GM12873 (cell line): ENCODE measurements at regions not wholly inside any gene's neighbourhood (a gene's known extent, or its start where the extent isn't known, plus 50 kb on each side); places are given as distances from the start of the nearest gene placed in this dataset.

Experiments used
- CTCF ChIP-seq: IDR thresholded peaks from 2 replicates; pipeline ENCODE4 v1.5.1; 2012; ENCODE audit warnings: low read depth, mild to moderate bottlenecking, moderate library complexity, low read length, control low read depth; ENCODE audit not compliant: insufficient read depth; ENCODE audit errors: missing control alignments

GRCh38 chr1:30512914-30513265 lies 210.5 kb downstream of the MATN1 start:
- no peak for TF ChIP-seq CTCF

- TF ChIP-seq CTCF: no peak
These were observed 211.1 kb downstream of the MATN1 start for GRCh38 chr1:30511991-30512913.

- TF ChIP-seq CTCF: no peak
These were observed 211.8 kb downstream of the MATN1 start for GRCh38 chr1:30511563-30511962.

- no peak for TF ChIP-seq CTCF
These were observed 212.3 kb downstream of the MATN1 start for GRCh38 chr1:30511106-30511505.

GRCh38 chr1:30509670-30510069 lies 213.7 kb downstream of the MATN1 start:
- no peak for TF ChIP-seq CTCF

- TF ChIP-seq CTCF: no peak
These were observed 214.8 kb downstream of the MATN1 start for GRCh38 chr1:30508611-30509010.

- TF ChIP-seq CTCF: no peak
These were observed 215.3 kb downstream of the MATN1 start for GRCh38 chr1:30508175-30508448.
